Lung (tissue), 11 donors: ENCODE measurements at regions not wholly inside any gene's neighbourhood (a gene's known extent, or its start where the extent isn't known, plus 50 kb on each side); places are given as distances from the start of the nearest gene placed in this dataset.

Source experiments
- ATAC-seq: fragments of 200-7000 bp; cut with Tn5 transposase; one replicate; pipeline ENCODE4 v1.9.1; 2020; ENCODE audit warnings: moderate number of reproducible peaks; ENCODE audit not compliant: insufficient read depth, low FRiP score
- DNase-seq, 3 donors: peaks; one replicate each; pipeline ENCODE4 v3.0.0-alpha.2; 2013 to 2017
- H3K27ac ChIP-seq, 2 donors: one replicate each; pipeline ENCODE4 v1.5.1; 2013; ENCODE audit warnings: mild to moderate bottlenecking in 2 of 2, moderate library complexity in 2 of 2, control low read depth in 1 of 2, inconsistent platforms in 1 of 2, low read depth in 1 of 2, low read length in 1 of 2
- H3K27me3 ChIP-seq, 3 donors: one replicate each; pipeline ENCODE4 v1.5.1; 2013; ENCODE audit warnings: low read length in 2 of 3; ENCODE audit not compliant: control insufficient read depth in 3 of 3, insufficient read depth in 3 of 3
- H3K36me3 ChIP-seq, 4 donors: one replicate each; pipeline ENCODE4 v1.5.1; 2013; ENCODE audit warnings: low read length in 4 of 4, mild to moderate bottlenecking in 1 of 4, moderate library complexity in 1 of 4; ENCODE audit not compliant: control insufficient read depth in 4 of 4, insufficient read depth in 4 of 4
- H3K4me1 ChIP-seq, 5 donors: one replicate each; pipeline ENCODE4 v1.5.1; 2013; ENCODE audit warnings: low read length in 5 of 5, mild to moderate bottlenecking in 2 of 5, moderate library complexity in 1 of 5; ENCODE audit not compliant: control insufficient read depth in 5 of 5, insufficient read depth in 5 of 5
- H3K4me3 ChIP-seq: one replicate; pipeline ENCODE4 v1.5.1; 2013; ENCODE audit warnings: mild to moderate bottlenecking, control low read depth, moderate library complexity
- H3K9ac ChIP-seq, 2 donors: one replicate each; pipeline ENCODE4 v1.5.1; 2013; ENCODE audit warnings: low read length in 2 of 2, control low read depth in 1 of 2; ENCODE audit not compliant: insufficient read depth in 1 of 2
- H3K9me3 ChIP-seq, 4 donors: one replicate each; pipeline ENCODE4 v1.5.1; 2013; ENCODE audit warnings: low read length in 3 of 4, mild to moderate bottlenecking in 1 of 4, moderate library complexity in 1 of 4; ENCODE audit not compliant: control insufficient read depth in 4 of 4, insufficient read depth in 3 of 4
- WGBS, 2 donors: extraction: QIAGEN DNeasy Blood & Tissue Kit; methylation state at CpG; one replicate each; pipeline ENCODE4 v1.1.7; 2013; 5-methylcytosine and 5-hydroxymethylcytosine counted together
- TF ChIP-seq, protein P1 (sequence below): IDR thresholded peaks from 2 replicates; pipeline ENCODE4 v1.5.1; 2012; ENCODE audit warnings: mild to moderate bottlenecking; ENCODE audit errors: control extremely low read depth, extremely low read depth
- donor health status: control.
- donor health status: control.
- donor health status: Bipolar disorder and iron deficiency.
- donor health status: healthy.
- donor health status: DM: yes; HTN: yes; CAD: no.

DNA sequence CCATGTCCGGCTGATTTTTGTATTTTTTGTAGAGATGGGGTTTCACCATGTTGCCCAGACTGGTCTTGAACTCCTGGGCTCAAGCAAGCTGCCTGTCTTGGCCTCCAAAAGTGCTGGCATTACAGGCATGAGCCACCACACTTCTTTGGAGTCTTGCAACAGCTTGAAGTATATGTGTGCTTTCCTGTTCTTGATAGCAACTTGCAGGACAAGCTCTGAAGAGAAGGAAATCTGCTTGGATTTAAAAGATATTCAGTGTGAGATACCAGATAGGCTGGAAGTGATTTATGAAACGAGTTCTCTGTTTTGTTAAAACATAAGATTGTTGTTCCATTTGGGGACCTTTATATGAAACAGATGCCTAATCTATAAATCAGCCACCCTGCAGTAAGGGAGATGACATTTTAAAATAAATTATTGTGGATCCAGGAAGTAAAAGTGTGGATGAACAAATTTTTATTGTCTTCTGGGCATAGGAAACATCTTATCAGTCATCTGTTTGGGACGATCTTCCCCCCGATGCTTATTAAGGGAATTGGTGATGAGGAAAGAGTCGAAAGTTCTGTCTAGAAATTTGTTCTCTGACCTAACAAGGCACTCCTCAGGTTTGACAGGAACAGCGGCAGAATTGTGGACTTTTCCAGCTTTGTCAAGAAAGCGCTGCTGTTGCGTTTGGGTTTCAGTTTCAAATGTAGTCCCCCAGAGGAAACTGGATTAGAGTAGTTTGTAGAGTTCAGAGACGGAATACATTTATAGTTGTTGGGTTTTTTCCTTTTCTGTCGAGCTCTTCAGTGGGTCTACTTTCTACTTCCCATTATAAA, 53.7 kb upstream of the MAGI1 start:
- TF ChIP-seq, protein P1, sequence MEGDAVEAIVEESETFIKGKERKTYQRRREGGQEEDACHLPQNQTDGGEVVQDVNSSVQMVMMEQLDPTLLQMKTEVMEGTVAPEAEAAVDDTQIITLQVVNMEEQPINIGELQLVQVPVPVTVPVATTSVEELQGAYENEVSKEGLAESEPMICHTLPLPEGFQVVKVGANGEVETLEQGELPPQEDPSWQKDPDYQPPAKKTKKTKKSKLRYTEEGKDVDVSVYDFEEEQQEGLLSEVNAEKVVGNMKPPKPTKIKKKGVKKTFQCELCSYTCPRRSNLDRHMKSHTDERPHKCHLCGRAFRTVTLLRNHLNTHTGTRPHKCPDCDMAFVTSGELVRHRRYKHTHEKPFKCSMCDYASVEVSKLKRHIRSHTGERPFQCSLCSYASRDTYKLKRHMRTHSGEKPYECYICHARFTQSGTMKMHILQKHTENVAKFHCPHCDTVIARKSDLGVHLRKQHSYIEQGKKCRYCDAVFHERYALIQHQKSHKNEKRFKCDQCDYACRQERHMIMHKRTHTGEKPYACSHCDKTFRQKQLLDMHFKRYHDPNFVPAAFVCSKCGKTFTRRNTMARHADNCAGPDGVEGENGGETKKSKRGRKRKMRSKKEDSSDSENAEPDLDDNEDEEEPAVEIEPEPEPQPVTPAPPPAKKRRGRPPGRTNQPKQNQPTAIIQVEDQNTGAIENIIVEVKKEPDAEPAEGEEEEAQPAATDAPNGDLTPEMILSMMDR = no peak
- no peaks in the 10 kb centered on the region for H3K27me3 ChIP-seq
- H3K9ac ChIP-seq = no peak overlapping the region
- no peak overlapping the region for H3K4me3 ChIP-seq
- H3K4me1 ChIP-seq = no peaks in the 10 kb centered on the region
- ATAC-seq = no peak
- DNase-seq = peak in 1 of 3 donors; percentile 13
- no peaks in the 10 kb centered on the region for H3K9me3 ChIP-seq
- no peak overlapping the region for H3K27ac ChIP-seq
- H3K36me3 ChIP-seq = no peaks in the 10 kb centered on the region
- WGBS, 2 donors = 72 to 81% methylated on average over 10 of the region's 10 CpGs
